IMR-90 (cell line): ENCODE measurements at regions not wholly inside any gene's neighbourhood (a gene's known extent, or its start where the extent isn't known, plus 50 kb on each side); places are given as distances from the start of the nearest gene placed in this dataset.
"Not testable (repeated sequence)": the region's sequence is repeated elsewhere in the genome, so short reads cannot be mapped to it uniquely, and the experiment has no call there.

Experiments used
- ATAC-seq: fragments of 200-7000 bp; cut with Tn5 transposase; 2 replicates; pipeline ENCODE4 v1.9.1; 2020; ENCODE audit warnings: low read depth, mild to moderate bottlenecking, moderate library complexity
- BruUV-seq: library from RNA; stranded (reverse); fragments of 400-500 nt; replicated peaks from 2 replicates; lab custom pipeline; 2021; lab: Mats Ljungman, UMichigan
- CTCF ChIA-PET: fragments of 300-600 bp; formaldehyde crosslinking; extraction: SDS; loops from one replicate; lab custom pipeline; 2021; ENCODE audit warnings: antibody characterized with exemption; lab: Yijun Ruan, JAX
- POLR2A ChIA-PET: fragments of 300-600 bp; sonication (Branson Sonifier 250); formaldehyde crosslinking; loops from one replicate; lab custom pipeline; 2022; ENCODE audit warnings: antibody characterized with exemption; ENCODE audit not compliant: unreplicated experiment; lab: Charles Lee
- DNase-seq: peaks from one replicate; pipeline ENCODE4 v3.0.0; 2013
- H2AFZ ChIP-seq: replicated peaks from 2 replicates; pipeline ENCODE3; 2013; ENCODE audit warnings: low read length, mild to moderate bottlenecking; ENCODE audit not compliant: poor library complexity
- H2AK5ac ChIP-seq: 2 replicates; pipeline ENCODE4 v1.6.1; 2013; ENCODE audit warnings: low read depth, low read length, inconsistent platforms
- H2AK9ac ChIP-seq: replicated peaks from 2 replicates; pipeline ENCODE3; 2013; ENCODE audit warnings: mild to moderate bottlenecking, low read depth, low read length, moderate library complexity; ENCODE audit not compliant: poor library complexity
- H2BK120ac ChIP-seq: 2 replicates; pipeline ENCODE4 v1.6.1; 2013; ENCODE audit warnings: low read depth, low read length, inconsistent platforms
- H2BK15ac ChIP-seq: 3 replicates; pipeline ENCODE4 v1.6.1; 2013; ENCODE audit warnings: low read depth, low read length, inconsistent platforms
- H2BK20ac ChIP-seq: 2 replicates; pipeline ENCODE4 v1.6.1; 2013; ENCODE audit warnings: low read depth, mild to moderate bottlenecking, inconsistent platforms, low read length, moderate library complexity
- H2BK5ac ChIP-seq: 2 replicates; pipeline ENCODE4 v1.6.1; 2013; ENCODE audit warnings: mild to moderate bottlenecking, low read depth, low read length, inconsistent platforms; ENCODE audit not compliant: poor library complexity, severe bottlenecking
- H3K14ac ChIP-seq: replicated peaks from 2 replicates; pipeline ENCODE4 v1.6.1; 2013; ENCODE audit warnings: low read depth, low read length, inconsistent platforms
- H3K18ac ChIP-seq: 2 replicates; pipeline ENCODE4 v1.6.1; 2013; ENCODE audit warnings: low read depth, low read length, control low read depth
- H3K23ac ChIP-seq: 2 replicates; pipeline ENCODE4 v1.6.1; 2013; ENCODE audit warnings: low read depth, low read length, inconsistent platforms
- H3K27ac ChIP-seq: 2 replicates; pipeline ENCODE4 v1.5.1; 2013; ENCODE audit warnings: mild to moderate bottlenecking, control low read depth, low read length; ENCODE audit not compliant: insufficient read depth
- H3K27me3 ChIP-seq: 2 replicates; pipeline ENCODE4 v1.6.1; 2013; ENCODE audit warnings: low read length; ENCODE audit not compliant: control insufficient read depth, insufficient read depth
- H3K36me3 ChIP-seq: 2 replicates; pipeline ENCODE4 v1.6.1; 2013; ENCODE audit warnings: low read length, mixed read lengths; ENCODE audit not compliant: control insufficient read depth, insufficient read depth
- H3K4ac ChIP-seq: 2 replicates; pipeline ENCODE4 v1.6.1; 2013; ENCODE audit warnings: low read depth, low read length, inconsistent platforms
- H3K4me1 ChIP-seq: 2 replicates; pipeline ENCODE4 v1.6.1; 2013; ENCODE audit warnings: low read length, mixed read lengths; ENCODE audit not compliant: control insufficient read depth, insufficient read depth
- H3K4me2 ChIP-seq: 2 replicates; pipeline ENCODE4 v1.6.1; 2013; ENCODE audit warnings: low read depth, mild to moderate bottlenecking, control low read depth, low read length, moderate library complexity
- H3K4me3 ChIP-seq: 2 replicates; pipeline ENCODE4 v1.5.1; 2013; ENCODE audit warnings: low read depth, mild to moderate bottlenecking, control low read depth, low read length, moderate library complexity; ENCODE audit not compliant: insufficient read depth
- H3K56ac ChIP-seq: 2 replicates; pipeline ENCODE4 v1.6.1; 2013; ENCODE audit warnings: low read length, inconsistent platforms; ENCODE audit not compliant: insufficient read depth; ENCODE audit errors: extremely low read depth
- H3K79me1 ChIP-seq, 2 experiments: 2 replicates each; pipeline ENCODE4 v1.6.1; 2013; ENCODE audit warnings: low read length in 2 of 2, inconsistent platforms in 1 of 2, low read depth in 1 of 2
- H3K9ac ChIP-seq: 2 replicates; pipeline ENCODE4 v1.6.1; 2013; ENCODE audit warnings: low read depth, low read length, control low read depth
- H3K9me1 ChIP-seq: 2 replicates; pipeline ENCODE4 v1.6.1; 2013; ENCODE audit warnings: low read length, inconsistent platforms; ENCODE audit not compliant: insufficient read depth
- H3K9me3 ChIP-seq: 2 replicates; pipeline ENCODE4 v1.6.1; 2013; ENCODE audit warnings: low read length; ENCODE audit not compliant: control insufficient read depth, insufficient read depth
- H4K20me1 ChIP-seq: 2 replicates; pipeline ENCODE4 v1.6.1; 2013; ENCODE audit warnings: low read length, inconsistent platforms; ENCODE audit not compliant: insufficient read depth
- H4K5ac ChIP-seq: 2 replicates; pipeline ENCODE4 v1.6.1; 2013; ENCODE audit warnings: mild to moderate bottlenecking, low read depth, low read length, control low read depth
- H4K8ac ChIP-seq, 2 experiments: 2 replicates each; pipeline ENCODE4 v1.6.1; 2013; ENCODE audit warnings: low read depth in 2 of 2, low read length in 2 of 2, control low read depth in 1 of 2, inconsistent platforms in 1 of 2
- H4K91ac ChIP-seq: 2 replicates; pipeline ENCODE4 v1.6.1; 2013; ENCODE audit warnings: low read depth, low read length, inconsistent platforms; ENCODE audit not compliant: insufficient read depth
- RAD21 ChIP-seq: IDR thresholded peaks from 2 replicates; pipeline ENCODE4 v1.6.1; 2012; ENCODE audit warnings: low read length, improper control_type of control experiment
- SMC3 ChIP-seq: fragments of 150-350 bp; IDR thresholded peaks from 2 replicates; pipeline ENCODE4 v1.6.1; 2016; ENCODE audit warnings: low read depth, mild to moderate bottlenecking, antibody characterized with exemption, low read length, moderate library complexity
- whole genome bisulfite sequencing, 2 experiments: methylation state at CpG; one replicate each; pipeline versions ENCODE4 v1.1.5 to v1.1.7; 2013; ENCODE audit warnings: missing lambda C conversion rate in 2 of 2; ENCODE audit not compliant: insufficient read length in 1 of 2; ENCODE audit errors: extremely low coverage in 2 of 2; 5-methylcytosine and 5-hydroxymethylcytosine counted together
- dilution Hi-C: fragments of 300-500 bp; cut with HindIII; formaldehyde crosslinking; loops from one replicate; pipeline ENCODE4 v1.14.3; 2018; ENCODE audit warnings: low sequenced_read_pairs; ENCODE audit not compliant: unreplicated experiment
- in situ Hi-C: fragments of 300-500 bp; cut with MboI; formaldehyde crosslinking; loops from 3 replicates; pipeline ENCODE4 v1.14.3; 2019; ENCODE audit warnings: low sequenced_read_pairs, inconsistent platforms, mixed read lengths
- intact Hi-C: fragments of 100-400 bp; cut with micrococcal nuclease; formaldehyde crosslinking; loops from 2 replicates; pipeline ENCODE4 v1.10.0; 2022
- TF ChIP-seq, protein P1 (sequence below): conservative IDR thresholded peaks from 2 replicates; pipeline ENCODE4 v1.5.1; 2012; ENCODE audit warnings: mild to moderate bottlenecking, low read depth, low read length, improper control_type of control experiment

DNA sequence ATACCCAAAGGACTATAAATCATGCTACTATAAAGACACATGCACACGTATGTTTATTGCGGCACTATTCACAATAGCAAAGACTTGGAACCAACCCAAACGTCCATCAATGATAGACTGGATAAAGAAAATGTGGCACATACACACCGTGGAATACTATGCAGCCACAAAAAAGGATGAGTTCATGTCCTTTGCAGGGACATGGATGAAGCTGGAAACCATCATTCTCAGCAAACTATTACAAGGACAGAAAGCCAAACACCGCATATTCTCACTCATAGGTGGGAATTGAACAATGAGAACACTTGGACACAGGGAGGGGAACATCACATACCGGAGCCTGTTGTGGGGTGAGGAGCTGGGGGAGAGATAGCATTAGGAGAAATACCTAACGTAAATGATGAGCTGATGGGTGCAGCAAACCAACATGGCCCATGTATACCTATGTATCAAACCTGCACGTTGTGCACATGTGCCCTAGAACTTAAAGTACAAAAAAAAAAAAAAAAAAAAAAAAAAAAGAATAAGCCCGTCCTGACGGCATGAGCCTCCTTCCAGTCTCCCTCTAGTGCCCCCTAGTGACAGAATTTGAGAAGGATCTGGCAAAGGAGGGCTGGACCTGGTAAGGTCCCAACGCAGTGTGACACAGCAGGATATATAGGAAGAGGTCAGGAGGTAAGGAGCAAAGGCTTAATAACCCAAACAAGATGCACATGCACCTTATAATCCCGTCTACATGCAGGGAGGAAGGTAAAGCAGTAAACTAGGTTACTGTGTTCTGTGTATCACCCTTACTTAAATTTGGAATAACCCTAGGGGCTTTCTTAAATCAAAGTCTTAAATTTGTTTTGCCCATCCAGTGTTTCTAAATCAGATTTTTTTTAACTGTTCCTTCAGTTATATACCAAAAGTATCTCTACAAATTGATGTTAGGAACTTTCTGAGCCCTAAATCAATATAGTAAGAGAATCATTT, 214.8 kb downstream of the UNC5CL start:
- H4K20me1 ChIP-seq, intact Hi-C loops, H3K36me3 ChIP-seq, H4K8ac ChIP-seq, H3K23ac ChIP-seq, H3K4ac ChIP-seq, H2BK5ac ChIP-seq, BruUV-seq, H3K27ac ChIP-seq, H3K4me1 ChIP-seq, H2BK120ac ChIP-seq, H2AK5ac ChIP-seq, H3K9ac ChIP-seq, H3K4me2 ChIP-seq, H2AFZ ChIP-seq, H3K4me3 ChIP-seq, H3K56ac ChIP-seq, H3K79me1 ChIP-seq, in situ Hi-C loops, H3K18ac ChIP-seq, H3K9me1 ChIP-seq, H4K91ac ChIP-seq, H4K5ac ChIP-seq, POLR2A ChIA-PET, H2BK20ac ChIP-seq, H2BK15ac ChIP-seq, H3K14ac ChIP-seq, H3K9me3 ChIP-seq, dilution Hi-C loops, H3K27me3 ChIP-seq: not testable (repeated sequence)
- DNase-seq, result peak; percentile 59
- ATAC-seq, result peak; percentile 81; the same call in 1 of the 2 replicates
- no CpG with 5 or more reads among the region's 12 CpGs for WGBS, 2 experiments
- TF ChIP-seq RAD21, result peak; percentile 60
- TF ChIP-seq SMC3, result peak; percentile 38
- TF ChIP-seq, protein P1, sequence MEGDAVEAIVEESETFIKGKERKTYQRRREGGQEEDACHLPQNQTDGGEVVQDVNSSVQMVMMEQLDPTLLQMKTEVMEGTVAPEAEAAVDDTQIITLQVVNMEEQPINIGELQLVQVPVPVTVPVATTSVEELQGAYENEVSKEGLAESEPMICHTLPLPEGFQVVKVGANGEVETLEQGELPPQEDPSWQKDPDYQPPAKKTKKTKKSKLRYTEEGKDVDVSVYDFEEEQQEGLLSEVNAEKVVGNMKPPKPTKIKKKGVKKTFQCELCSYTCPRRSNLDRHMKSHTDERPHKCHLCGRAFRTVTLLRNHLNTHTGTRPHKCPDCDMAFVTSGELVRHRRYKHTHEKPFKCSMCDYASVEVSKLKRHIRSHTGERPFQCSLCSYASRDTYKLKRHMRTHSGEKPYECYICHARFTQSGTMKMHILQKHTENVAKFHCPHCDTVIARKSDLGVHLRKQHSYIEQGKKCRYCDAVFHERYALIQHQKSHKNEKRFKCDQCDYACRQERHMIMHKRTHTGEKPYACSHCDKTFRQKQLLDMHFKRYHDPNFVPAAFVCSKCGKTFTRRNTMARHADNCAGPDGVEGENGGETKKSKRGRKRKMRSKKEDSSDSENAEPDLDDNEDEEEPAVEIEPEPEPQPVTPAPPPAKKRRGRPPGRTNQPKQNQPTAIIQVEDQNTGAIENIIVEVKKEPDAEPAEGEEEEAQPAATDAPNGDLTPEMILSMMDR, result peak; percentile 59
- peak overlapping the region; percentile 15 for H2AK9ac ChIP-seq
- CTCF ChIA-PET, result interaction anchor here (0.6 kb wide), 1 partner anchor 221 kb away, joined by 3 read pairs; no protein-coding TSS in a partner anchor
